CD4-positive, alpha-beta T cell treated with Interleukin-17A for 4 hours (primary cell): ENCODE measurements at regions not wholly inside any gene's neighbourhood (a gene's known extent, or its start where the extent isn't known, plus 50 kb on each side); places are given as distances from the start of the nearest gene placed in this dataset.

Experiments
- DNase-seq: peaks from one replicate; pipeline ENCODE4 v3.0.0-alpha.2; 2020; ENCODE audit warnings: mixed read lengths

- DNase-seq = no peak
Measured at GRCh38 chr13:72523593-72523992, 203.8 kb downstream of the MZT1 start.

- no peak for DNase-seq
Measured at GRCh38 chr13:72523049-72523448, 204.4 kb downstream of the MZT1 start.

DNA sequence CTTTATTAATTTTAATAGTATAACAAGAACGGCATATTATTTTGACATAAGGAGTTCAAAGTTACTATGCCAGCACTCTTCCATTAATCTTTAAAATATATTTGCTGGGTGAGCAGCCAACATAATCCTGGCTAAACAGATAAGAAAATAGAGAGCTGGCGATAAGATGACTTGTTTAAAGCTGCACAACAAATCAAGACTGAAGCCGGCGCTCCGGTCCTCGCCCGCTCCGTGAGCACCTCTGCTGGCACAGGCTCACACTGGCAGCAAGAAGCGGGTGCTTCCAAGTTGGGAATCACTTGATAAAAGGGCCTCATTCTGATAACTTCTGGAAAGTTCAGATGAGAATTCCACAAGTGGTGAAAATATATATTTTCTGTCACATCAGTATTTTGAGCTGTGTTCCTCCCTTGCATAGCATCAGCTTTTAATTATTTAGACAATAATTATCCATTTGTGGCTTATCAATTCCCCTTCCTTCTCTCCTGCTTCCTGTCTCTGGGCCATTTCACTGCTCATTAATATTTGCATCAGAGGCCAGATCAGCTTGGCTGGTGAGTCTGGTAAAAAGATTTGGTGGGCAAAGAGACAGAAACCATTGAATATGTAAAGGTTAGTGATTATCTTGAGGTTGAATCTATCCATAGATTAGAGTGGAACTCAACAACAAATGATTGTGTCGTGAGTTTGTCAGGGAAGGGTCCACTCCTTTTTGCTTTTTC lies 205.3 kb downstream of the MZT1 start:
- DNase-seq = no peak

DNA sequence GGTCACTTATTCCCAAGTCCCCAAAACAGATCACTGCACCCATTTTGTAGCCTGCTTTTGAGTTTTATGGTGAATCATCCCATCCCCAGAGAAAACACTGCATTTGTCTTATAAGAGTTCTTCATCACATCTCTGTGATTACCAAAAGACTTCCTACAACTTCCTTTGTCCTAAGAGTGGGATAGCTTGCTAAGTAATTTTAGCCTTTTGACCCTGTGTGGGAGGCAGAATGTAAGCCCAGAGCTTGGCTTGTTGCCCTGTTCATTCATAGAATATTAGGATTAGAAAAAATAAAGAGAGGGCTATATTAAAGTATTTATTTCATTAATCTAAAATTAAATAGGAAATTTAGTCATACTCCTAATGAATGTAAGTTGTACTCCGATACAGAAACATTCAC lies 213.3 kb downstream of the MZT1 start:
- DNase-seq = no peak

GRCh38 chr13:72508392-72508791 lies 219.0 kb downstream of the MZT1 start:
- no peak for DNase-seq

DNA sequence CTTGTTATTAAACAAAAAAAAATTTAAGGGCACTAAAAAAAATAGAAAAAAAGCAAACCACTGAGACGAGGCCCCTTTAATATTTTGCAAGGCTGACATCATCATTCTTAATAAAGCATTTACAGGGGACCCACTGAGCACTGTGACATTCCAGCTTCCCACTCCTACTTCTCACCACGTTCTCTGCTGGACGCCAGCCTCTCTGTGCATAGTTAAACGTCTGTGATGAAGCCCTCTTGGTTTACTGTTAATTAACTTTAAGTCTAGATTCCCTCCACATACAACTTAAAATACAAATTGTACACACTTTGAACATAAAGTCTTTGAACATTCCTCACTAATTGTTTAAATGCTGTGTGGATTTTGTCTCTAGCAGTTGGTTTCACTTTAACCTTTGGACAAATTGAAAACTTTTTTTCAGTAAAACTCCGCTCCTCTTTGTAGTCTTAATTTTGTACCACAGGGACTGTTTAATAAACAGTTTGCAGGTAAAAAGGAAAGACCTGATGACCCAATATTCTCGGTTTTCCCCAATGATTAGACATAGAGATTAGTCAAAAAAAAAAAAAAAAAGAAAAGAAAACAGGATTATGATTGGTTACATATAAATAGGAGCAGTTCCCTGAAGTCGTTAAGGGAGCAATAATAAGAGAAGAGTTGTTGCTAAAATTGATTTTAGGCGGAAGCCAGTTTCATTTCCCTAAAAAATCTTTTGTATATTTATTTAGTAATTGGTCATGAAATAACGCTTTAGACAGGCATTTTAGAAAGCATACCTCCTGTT lies 219.8 kb downstream of the MZT1 start:
- no peak for DNase-seq

- DNase-seq = no peak
Measured at GRCh38 chr13:72506706-72507105, 220.7 kb downstream of the MZT1 start.

DNA sequence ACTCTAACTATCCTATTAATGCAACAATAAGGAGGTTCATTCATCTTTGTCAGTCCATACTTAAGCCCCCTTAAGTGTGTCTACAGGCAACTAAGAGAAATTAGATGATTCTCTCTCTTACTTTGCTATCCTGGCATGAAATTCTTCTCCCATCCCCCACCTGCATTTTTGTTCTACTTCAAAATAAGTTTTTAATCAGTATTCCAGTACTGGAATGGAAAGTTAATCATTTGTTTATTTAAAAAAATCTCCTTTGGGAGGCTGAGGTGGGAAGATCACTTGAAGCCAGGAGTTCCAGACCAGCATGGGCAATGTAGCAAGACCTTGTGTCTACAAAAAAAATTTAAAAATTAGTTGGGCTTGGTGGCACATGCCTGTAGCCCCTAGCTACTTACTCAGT lies 222.1 kb downstream of the MZT1 start:
- no peak for DNase-seq

DNA sequence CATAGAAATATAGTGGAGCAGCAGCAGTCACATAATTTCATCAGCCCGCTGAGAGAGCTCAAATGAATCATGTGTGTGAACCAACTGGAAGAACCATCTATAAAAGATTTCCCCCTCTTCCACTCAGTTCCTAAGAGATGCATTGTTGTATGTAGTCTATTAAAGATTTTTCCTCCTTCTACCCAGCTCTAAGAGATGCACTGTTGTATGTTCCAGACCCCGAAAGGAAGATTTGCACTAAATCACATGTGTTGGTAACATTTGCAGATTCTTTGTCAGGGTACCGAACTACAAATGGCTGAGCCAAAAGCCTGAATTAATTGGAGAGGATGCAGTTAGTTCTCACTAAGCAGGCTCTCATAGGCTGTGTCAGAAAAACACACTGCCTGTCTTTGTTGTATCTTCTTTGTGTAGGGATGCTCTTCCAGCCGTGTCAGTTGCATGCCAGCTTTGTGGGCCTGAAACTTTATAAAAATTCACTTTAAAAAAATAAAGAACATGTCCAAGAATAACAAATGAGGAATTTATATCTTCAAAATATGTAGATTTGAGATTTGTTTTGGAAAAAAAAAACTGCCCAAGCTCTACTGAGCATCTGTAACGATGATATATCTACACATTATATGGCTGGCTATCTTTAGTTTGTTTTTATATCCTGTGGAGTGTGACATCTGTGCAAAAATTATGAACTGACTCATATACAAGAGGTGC lies 223.1 kb downstream of the MZT1 start:
- no peak for DNase-seq

DNA sequence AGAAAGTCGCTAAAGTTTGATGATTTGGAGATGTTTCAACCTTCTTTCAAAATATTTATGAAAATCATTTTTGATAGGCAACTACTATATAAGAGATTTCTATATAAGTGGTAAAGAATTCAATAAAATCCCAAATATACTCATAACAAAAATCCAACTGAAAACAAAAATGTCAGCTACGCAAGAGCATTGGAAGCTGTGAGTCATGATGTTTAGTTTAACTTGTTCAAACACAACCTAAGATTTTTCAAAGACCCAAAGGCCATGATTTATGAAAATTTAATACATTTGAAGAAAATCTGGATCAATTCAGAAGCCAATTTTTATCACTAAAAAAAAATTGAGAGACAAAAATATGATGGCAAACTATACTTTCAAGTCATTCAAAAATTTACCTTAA lies 226.6 kb downstream of the MZT1 start:
- no peak for DNase-seq

- DNase-seq = no peak
Measured at GRCh38 chr13:72495681-72496080, 231.7 kb downstream of the MZT1 start.

DNA sequence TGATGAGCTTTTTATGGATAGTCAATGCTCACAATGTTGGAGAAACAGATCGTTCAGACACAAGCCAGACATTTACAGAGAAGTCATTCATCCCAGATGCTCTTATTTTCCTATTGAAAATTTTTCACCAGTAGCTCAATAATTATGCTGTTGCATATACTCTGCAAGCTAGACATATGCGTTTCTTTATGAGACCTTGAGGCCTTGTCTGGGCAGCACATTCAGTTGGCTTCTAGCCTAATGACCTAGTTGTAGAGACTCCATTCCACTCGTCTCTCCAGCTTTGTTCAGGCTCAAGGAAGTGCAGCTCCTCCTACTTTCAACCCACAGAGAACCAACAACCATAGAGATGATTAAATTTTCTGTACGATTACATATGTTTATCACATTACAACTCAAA lies 237.7 kb downstream of the MZT1 start:
- DNase-seq = no peak

DNA sequence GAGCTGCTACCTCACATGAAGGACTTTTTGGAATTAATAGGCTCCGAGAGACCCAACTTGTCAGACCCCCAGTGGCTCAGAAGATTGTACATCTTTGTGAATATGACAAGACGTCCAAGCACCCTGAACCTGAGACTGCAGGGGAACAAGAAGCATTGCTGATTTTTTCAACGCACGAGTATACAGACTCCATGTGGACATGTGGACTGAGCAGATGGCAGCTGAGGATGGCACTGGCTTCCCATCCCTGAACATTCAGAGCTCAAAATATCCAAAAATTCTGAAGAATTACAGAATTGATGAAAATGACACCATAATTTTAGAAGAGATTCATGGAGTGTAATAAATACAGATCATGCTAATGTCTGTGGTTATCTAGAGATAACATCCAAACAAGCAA lies 254.1 kb downstream of the MZT1 start:
- no peak for DNase-seq

DNA sequence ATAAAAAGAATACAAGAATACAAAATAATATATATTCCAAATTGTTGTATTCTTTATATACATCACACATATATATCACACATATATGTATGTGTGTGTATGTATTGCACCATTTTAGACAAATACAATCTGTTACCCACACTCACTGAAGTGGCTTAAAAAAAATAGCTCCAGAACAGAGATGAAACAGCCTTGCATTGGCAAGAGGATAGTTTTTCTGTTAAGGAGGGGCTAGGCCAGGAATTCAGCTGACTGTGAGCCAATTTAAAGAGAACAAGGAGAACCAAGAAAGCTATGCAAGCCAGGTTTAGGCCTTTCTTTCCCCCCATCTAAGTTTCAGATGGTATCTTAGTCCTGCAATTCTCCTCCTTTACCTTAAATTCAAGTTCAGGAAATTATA lies 257.5 kb downstream of the MZT1 start:
- DNase-seq = no peak

DNA sequence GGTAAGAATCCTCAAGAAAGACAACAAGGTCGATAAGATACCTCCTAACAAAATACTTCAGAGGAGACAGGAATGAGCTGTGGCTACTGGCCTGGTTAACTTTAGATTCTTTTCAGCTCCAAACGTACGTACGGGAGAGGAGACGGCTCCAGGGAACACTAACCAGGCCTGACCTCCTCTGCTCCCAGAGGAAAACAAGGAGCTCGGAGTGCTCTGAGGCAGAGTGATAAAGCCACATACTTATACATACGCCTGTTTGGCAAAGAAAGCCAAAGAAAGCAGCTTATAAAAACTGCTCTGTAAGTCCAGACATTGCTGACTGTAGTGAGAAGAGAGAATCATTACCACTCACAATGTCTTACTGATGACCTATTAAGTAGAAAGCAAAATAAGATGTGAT lies 263.9 kb downstream of the MZT1 start:
- no peak for DNase-seq

GRCh38 chr13:72462726-72463125 lies 264.7 kb downstream of the MZT1 start:
- no peak for DNase-seq

GRCh38 chr13:72462166-72462565 lies 265.3 kb downstream of the MZT1 start:
- no peak for DNase-seq

GRCh38 chr13:72458701-72459100 lies 268.7 kb downstream of the MZT1 start:
- DNase-seq = no peak

DNA sequence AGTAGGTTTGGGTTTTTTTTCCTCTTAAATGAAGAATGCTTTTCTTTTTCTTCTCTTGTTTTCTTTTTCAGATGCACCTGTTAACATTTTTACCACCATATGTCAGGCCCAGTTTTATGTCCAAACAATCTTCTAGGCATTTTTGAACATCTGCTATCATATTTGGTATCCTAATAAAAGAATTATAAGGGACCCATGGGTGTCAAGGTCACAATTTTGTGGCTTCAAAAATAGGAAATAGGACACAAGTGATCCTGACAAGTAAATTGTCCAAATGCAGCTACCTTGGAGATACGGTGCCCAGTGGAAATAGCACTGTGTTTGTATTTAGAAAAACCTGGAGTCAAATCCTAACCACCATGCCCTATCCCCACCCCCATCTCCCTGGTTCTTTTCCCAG lies 270.3 kb downstream of the MZT1 start:
- no peak for DNase-seq

DNA sequence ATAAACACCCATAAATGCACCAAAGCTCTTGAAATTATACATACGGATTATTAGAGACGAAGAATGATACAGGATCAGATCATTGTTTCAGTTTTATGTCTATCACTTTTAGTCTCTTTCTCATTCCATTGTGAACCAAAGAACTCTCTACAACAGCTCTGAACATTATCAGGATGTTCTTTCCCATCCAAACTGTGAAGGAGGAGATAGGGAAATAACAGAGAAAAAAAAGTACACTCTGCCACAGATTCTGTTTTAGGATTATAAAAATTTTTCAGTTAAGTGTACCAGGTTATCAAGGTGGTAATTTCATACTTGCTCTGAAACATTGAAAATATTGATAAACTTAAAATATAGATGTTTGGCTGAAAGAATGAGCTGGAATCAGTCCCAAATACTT lies 270.9 kb downstream of the MZT1 start:
- DNase-seq = no peak

DNA sequence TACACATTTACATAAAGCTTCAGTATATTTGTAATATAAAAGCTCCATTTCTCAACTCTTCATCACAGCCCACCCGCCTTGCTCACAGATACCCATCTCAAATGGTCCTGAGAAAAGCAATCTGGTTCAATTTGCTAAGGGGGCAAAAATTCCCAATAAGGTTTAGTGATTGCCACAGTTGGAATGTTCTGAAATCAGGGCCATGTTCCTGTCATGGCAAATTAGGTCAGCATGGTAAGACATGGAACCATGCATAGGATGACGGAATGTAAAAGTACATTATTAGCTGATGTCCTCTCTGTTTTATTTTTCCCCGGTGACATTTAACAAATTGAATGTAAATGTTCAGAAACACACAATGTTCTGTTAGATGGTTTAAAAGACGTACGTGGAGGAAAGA lies 274.3 kb downstream of the MZT1 start:
- DNase-seq = no peak

- DNase-seq = no peak
Measured at GRCh38 chr13:72448082-72448481, 279.3 kb downstream of the MZT1 start.

DNA sequence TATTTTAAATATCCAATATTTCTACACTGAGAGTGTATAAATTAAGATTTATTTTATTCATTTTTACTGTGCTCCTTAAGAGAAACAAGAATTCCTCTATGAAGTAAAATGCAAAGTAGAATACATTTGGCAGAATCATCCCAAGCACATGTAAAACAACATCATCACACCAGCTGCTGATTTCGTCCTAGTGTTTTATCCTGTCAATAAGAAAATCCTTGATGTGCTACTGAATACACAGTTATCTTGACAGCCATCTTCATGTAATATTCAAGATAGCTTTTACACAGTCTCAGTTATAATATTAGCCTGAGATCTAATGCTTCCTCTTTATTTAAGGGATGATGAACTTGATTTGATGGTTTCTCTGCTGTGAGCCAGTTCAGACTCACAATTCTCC lies 282.4 kb downstream of the MZT1 start:
- DNase-seq = no peak

DNA sequence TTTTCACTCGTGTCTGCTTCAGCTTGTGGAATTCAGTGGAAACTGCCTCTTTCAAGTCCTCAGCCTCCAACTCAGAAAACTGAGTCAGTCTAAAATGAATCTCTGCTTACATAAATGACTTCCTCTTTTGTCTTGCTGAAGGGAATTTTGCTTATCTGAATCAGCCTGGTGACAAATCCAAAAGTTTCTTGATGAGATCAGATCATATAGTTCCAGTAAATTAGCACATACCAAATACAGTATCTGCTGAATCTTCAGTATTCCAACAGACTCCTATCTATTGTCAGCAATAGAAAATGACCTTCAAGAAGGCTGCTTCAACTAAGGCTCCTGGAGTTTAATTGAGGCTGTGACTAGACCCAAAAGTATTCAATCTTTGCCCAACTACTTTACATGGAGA lies 290.0 kb downstream of the MZT1 start:
- no peak for DNase-seq
